Smooth muscle cell (in vitro differentiated cells): ENCODE measurements at regions not wholly inside any gene's neighbourhood (a gene's known extent, or its start where the extent isn't known, plus 50 kb on each side); places are given as distances from the start of the nearest gene placed in this dataset.

Experiments
- DNase-seq: peaks from one replicate; lab custom pipeline; 2025; ENCODE audit not compliant: unreplicated experiment; lab: John Stamatoyannopoulos, UW
- H2AFZ ChIP-seq: fragments of 200-600 bp; sonication (generic); 2 replicates; pipeline ENCODE4 v1.6.0; 2016; ENCODE audit warnings: antibody characterized with exemption, low read depth, mild to moderate bottlenecking
- H3F3A ChIP-seq: fragments of 200-600 bp; sonication (generic); 2 replicates; pipeline ENCODE4 v1.6.0; 2017; ENCODE audit warnings: antibody characterized with exemption, low read depth
- H3K27ac ChIP-seq: fragments of 200-600 bp; sonication (generic); 2 replicates; pipeline ENCODE4 v1.5.1; 2016; ENCODE audit warnings: low read depth, mild to moderate bottlenecking
- H3K27me3 ChIP-seq: fragments of 200-600 bp; sonication (generic); 2 replicates; pipeline ENCODE4 v1.6.1; 2016; ENCODE audit warnings: low read depth, mild to moderate bottlenecking
- H3K36me3 ChIP-seq: fragments of 200-600 bp; sonication (generic); 2 replicates; pipeline ENCODE4 v1.5.1; 2016; ENCODE audit warnings: low read depth
- H3K4me1 ChIP-seq: fragments of 200-600 bp; sonication (generic); 2 replicates; pipeline ENCODE4 v1.5.1; 2016; ENCODE audit warnings: low read depth
- H3K4me2 ChIP-seq: fragments of 200-600 bp; sonication (generic); 2 replicates; pipeline ENCODE4 v1.6.0; 2016; ENCODE audit warnings: mild to moderate bottlenecking
- H3K4me3 ChIP-seq: fragments of 200-600 bp; sonication (generic); 2 replicates; pipeline ENCODE4 v1.5.1; 2016; ENCODE audit warnings: mild to moderate bottlenecking
- H3K79me2 ChIP-seq: fragments of 200-600 bp; sonication (generic); 2 replicates; pipeline ENCODE4 v1.6.0; 2016; ENCODE audit warnings: low read depth, mild to moderate bottlenecking
- H3K9ac ChIP-seq: fragments of 200-600 bp; sonication (generic); 2 replicates; pipeline ENCODE4 v1.6.0; 2016; ENCODE audit warnings: low read depth
- H3K9me3 ChIP-seq: fragments of 200-600 bp; sonication (generic); replicated peaks from 2 replicates; pipeline ENCODE4 v1.5.1; 2016; ENCODE audit warnings: low read depth
- H4K20me1 ChIP-seq: fragments of 200-600 bp; sonication (generic); 2 replicates; pipeline ENCODE4 v1.6.0; 2016; ENCODE audit warnings: low read depth
- WGBS: methylation state at CpG from one replicate; pipeline ENCODE4 v1.1.7; 2016; ENCODE audit warnings: low lambda C conversion rate; 5-methylcytosine and 5-hydroxymethylcytosine counted together
- TF ChIP-seq, protein P1 (sequence below): fragments of 200-600 bp; sonication (generic); IDR thresholded peaks from 2 replicates; pipeline ENCODE4 v1.5.1; 2017; ENCODE audit warnings: borderline replicate concordance, mild to moderate bottlenecking, antibody characterized with exemption; ENCODE audit not compliant: insufficient read depth, poor library complexity, severe bottlenecking

DNA sequence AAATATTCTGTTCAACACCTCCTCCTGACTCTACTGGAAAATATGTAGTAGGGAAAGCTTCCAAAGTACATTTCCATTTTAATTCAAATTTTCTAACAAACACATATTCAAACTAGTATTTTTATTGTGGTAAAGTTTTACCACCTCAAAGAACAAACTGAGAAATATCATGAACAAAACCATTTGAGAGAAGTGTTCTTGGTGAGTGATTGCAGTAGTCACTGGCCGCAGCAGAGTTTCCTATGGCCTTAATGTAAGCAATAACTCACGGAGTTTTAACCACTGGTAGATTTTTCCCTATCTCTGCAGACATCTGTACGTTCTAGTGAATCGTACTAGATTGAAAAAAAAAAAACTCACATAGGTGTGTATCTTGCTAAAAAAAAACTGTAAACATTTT lies 487.0 kb upstream of the FZD8 start:
- no peaks in the 10 kb centered on the region for H3K36me3 ChIP-seq
- H3F3A ChIP-seq: no peaks in the 10 kb centered on the region
- H2AFZ ChIP-seq: no peak overlapping the region
- H3K9ac ChIP-seq: no peak overlapping the region
- no peaks in the 10 kb centered on the region for H3K9me3 ChIP-seq
- no peaks in the 10 kb centered on the region for H3K79me2 ChIP-seq
- TF ChIP-seq, protein P1, sequence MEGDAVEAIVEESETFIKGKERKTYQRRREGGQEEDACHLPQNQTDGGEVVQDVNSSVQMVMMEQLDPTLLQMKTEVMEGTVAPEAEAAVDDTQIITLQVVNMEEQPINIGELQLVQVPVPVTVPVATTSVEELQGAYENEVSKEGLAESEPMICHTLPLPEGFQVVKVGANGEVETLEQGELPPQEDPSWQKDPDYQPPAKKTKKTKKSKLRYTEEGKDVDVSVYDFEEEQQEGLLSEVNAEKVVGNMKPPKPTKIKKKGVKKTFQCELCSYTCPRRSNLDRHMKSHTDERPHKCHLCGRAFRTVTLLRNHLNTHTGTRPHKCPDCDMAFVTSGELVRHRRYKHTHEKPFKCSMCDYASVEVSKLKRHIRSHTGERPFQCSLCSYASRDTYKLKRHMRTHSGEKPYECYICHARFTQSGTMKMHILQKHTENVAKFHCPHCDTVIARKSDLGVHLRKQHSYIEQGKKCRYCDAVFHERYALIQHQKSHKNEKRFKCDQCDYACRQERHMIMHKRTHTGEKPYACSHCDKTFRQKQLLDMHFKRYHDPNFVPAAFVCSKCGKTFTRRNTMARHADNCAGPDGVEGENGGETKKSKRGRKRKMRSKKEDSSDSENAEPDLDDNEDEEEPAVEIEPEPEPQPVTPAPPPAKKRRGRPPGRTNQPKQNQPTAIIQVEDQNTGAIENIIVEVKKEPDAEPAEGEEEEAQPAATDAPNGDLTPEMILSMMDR: no peak
- H3K27me3 ChIP-seq: no peaks in the 10 kb centered on the region
- no peaks in the 10 kb centered on the region for H4K20me1 ChIP-seq
- 95% methylated on average over 4 of the region's 4 CpGs for WGBS
- DNase-seq: no peak
- no peak overlapping the region for H3K4me2 ChIP-seq
- no peak overlapping the region for H3K4me3 ChIP-seq
- no peak overlapping the region for H3K27ac ChIP-seq
- H3K4me1 ChIP-seq: no peaks in the 10 kb centered on the region

DNA sequence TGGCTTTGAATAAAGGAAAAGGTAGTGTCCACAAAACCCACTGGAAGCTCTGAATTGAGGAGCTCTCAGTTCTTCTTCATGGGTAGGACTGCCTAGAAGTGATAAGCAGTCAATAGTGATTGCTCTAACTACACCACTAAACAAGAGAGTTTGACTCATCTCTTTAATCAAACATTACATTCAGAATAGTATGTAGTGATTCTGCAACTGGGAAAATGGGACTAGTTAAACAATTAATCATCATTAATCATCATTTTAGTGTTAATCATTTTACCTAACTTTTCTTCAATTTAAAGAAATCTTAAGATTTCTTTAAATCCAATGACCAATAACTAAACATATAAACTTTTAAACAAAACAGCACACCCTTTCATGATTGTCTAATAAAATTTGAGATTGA lies 484.0 kb upstream of the FZD8 start:
- Histone ChIP-seq H3K79me2 (no peaks in the 10 kb centered on the region), H3F3A (no peaks in the 10 kb centered on the region), H3K9ac (no peak overlapping the region), H3K9me3 (no peaks in the 10 kb centered on the region), H3K4me3 (no peak overlapping the region), H3K27ac (no peak overlapping the region), H3K27me3 (no peaks in the 10 kb centered on the region), H3K4me1 (no peaks in the 10 kb centered on the region), H4K20me1 (no peaks in the 10 kb centered on the region), H2AFZ (no peak overlapping the region), H3K36me3 (no peaks in the 10 kb centered on the region), H3K4me2 (no peak overlapping the region)
- TF ChIP-seq, protein P1: no peak
- DNase-seq: no peak

DNA sequence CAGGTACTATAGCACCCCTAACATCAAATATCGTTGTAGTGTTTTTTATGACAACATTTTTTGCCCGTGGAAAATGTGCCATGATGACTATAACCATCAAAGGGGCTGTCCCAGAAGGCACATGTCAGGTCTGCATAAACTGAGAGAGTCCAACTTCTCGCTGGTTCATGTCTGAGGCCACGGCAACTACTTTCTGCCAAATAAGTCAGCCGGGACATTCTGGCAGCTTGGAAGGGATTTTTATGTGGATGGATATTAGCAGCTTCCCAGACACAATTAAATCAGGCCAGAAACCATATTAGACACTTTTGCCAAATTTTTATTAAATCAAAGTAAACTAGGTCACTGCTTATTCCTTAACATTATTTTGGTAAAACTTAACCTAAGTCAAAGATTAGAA lies 477.4 kb upstream of the FZD8 start:
- H3K27ac ChIP-seq: no peak overlapping the region
- peaks cover 24% of the 10 kb centered on the region for H3K4me1 ChIP-seq
- no peaks in the 10 kb centered on the region for H3K79me2 ChIP-seq
- H3K27me3 ChIP-seq: no peaks in the 10 kb centered on the region
- 92% methylated on average over 5 of the region's 5 CpGs for WGBS
- H3K36me3 ChIP-seq: no peaks in the 10 kb centered on the region
- H3K4me3 ChIP-seq: no peak overlapping the region
- peaks cover 11% of the 10 kb centered on the region for H3F3A ChIP-seq
- no peaks in the 10 kb centered on the region for H4K20me1 ChIP-seq
- DNase-seq: no peak
- no peaks in the 10 kb centered on the region for H3K9me3 ChIP-seq
- TF ChIP-seq, protein P1: no peak
- H3K4me2 ChIP-seq: no peak overlapping the region
- no peak overlapping the region for H2AFZ ChIP-seq
- no peak overlapping the region for H3K9ac ChIP-seq

DNA sequence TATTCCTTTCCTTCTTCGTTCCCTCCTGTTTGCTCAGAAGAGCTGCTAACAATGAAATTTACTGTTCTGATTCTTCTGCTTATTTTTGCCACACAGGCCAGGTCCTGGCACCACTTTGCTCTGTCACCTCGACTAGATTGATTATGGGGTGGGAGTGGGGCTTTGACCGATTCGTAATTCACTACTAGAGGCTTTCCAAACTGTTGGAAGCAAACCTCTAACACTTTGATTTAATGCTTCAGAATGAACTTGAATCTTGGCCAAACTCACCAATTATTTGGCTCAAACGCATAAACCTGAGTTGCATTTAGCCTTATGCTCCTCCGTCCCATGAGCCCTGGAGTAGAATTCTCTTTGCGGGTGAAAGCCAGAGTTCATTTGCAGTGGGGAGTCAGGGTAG lies 476.2 kb upstream of the FZD8 start:
- Histone ChIP-seq H3K27ac (no peak overlapping the region), H3K36me3 (no peaks in the 10 kb centered on the region), H3K27me3 (no peaks in the 10 kb centered on the region), H3K79me2 (no peaks in the 10 kb centered on the region), H2AFZ (no peak overlapping the region), H3K4me1 (peaks cover 34% of the 10 kb centered on the region), H3K4me2 (no peak overlapping the region), H3K4me3 (no peak overlapping the region), H4K20me1 (no peaks in the 10 kb centered on the region), H3K9ac (no peak overlapping the region), H3K9me3 (no peaks in the 10 kb centered on the region), H3F3A (peaks cover 14% of the 10 kb centered on the region)
- WGBS: 88% methylated on average over 7 of the region's 7 CpGs
- TF ChIP-seq, protein P1: no peak
- no peak for DNase-seq
